ENCODE measurements at regions not wholly inside any gene's neighbourhood (a gene's known extent, or its start where the extent isn't known, plus 50 kb on each side); places are given as distances from the start of the nearest gene placed in this dataset.

DNA sequence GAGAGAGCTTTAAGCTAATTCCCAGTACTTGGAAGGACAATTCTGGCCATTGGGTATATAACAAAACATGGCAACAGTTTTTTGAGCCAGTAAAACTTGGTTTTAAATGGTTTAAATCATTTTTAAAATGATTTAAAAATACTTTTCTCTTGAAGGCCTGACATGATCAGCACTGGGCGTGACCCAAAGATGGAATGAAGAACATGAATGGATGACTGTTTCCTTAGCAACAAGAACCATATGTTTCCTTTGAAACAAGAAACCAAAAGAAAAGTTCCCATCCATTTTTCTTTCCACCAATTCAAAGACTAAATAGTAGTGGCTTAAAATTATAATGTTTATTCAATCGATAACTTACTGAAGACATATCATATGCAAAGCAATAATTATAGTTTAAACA lies 348.3 kb upstream of the FIGN start:
- no peak overlapping the region for H3K4me3 Mint-ChIP-seq

DNA sequence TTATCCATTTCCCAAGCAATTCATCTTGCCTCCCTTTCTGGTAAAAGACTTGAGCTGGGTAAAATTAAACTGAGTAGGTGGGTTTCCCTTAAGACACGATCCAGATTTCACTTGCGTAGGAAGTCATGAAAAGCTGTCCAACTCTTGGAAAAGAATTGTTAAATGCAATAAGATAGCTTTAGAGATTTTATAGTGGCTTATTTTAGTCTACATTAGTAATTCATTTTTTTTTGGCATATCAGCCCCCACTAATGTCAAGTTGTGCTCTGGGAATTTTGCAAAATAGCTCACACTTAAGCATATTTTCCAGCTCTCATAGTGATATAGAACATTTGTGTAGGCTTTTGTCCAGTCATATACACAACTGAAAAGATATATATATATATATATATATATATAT lies 344.7 kb upstream of the FIGN start:
- ATAC-seq: no peak
- no peak overlapping the region for H3K27ac Mint-ChIP-seq
- TF ChIP-seq, protein P1, sequence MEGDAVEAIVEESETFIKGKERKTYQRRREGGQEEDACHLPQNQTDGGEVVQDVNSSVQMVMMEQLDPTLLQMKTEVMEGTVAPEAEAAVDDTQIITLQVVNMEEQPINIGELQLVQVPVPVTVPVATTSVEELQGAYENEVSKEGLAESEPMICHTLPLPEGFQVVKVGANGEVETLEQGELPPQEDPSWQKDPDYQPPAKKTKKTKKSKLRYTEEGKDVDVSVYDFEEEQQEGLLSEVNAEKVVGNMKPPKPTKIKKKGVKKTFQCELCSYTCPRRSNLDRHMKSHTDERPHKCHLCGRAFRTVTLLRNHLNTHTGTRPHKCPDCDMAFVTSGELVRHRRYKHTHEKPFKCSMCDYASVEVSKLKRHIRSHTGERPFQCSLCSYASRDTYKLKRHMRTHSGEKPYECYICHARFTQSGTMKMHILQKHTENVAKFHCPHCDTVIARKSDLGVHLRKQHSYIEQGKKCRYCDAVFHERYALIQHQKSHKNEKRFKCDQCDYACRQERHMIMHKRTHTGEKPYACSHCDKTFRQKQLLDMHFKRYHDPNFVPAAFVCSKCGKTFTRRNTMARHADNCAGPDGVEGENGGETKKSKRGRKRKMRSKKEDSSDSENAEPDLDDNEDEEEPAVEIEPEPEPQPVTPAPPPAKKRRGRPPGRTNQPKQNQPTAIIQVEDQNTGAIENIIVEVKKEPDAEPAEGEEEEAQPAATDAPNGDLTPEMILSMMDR (IDR thresholded peaks at IDR 0.05): no peak
- Histone ChIP-seq H3K9me3 (ENCODE audit: control insufficient read depth, insufficient read depth, low read length) (no peaks in the 10 kb centered on the region), H3K27ac (ENCODE audit: low read length) (no peak overlapping the region), H3K27me3 (ENCODE audit: control insufficient read depth, insufficient read depth, low read length) (no peaks in the 10 kb centered on the region), H3K36me3 (ENCODE audit: control insufficient read depth, insufficient read depth, low read length) (no peaks in the 10 kb centered on the region), H3K4me1 (ENCODE audit: control insufficient read depth, insufficient read depth, low read length) (no peaks in the 10 kb centered on the region), H3K4me3 (ENCODE audit: low read length) (no peak overlapping the region)
- peaks cover 11 to 13% of the 10 kb centered on the region in 2 donors for H3K9me3 Mint-ChIP-seq
- WGBS (ENCODE audit: insufficient coverage): 83% methylated on average over 2 of the region's 2 CpGs
- no peak overlapping the region for H3K4me3 Mint-ChIP-seq
- no peak for DNase-seq
- intact Hi-C loops (cut with micrococcal nuclease): no loop called here
- no peaks in the 10 kb centered on the region for H3K4me1 Mint-ChIP-seq
- H3K36me3 Mint-ChIP-seq: no peaks in the 10 kb centered on the region
- no peaks in the 10 kb centered on the region for H3K27me3 Mint-ChIP-seq (ENCODE audit: low read depth in 2 of 2)

More for the DNA sequence above, 348.3 kb upstream of the FIGN start:
- Mint-ChIP-seq H3K27me3 (ENCODE audit: low read depth in 2 of 2) (no peaks in the 10 kb centered on the region), H3K27ac (no peak overlapping the region), H3K36me3 (no peaks in the 10 kb centered on the region), H3K4me1 (no peaks in the 10 kb centered on the region), H3K9me3 (peaks cover 10 to 13% of the 10 kb centered on the region in 2 donors)
- no peaks in the 10 kb centered on the region for H3K36me3 ChIP-seq (ENCODE audit: control insufficient read depth, insufficient read depth, low read length)
- H3K9me3 ChIP-seq (ENCODE audit: control insufficient read depth, insufficient read depth, low read length): peaks cover 4% of the 10 kb centered on the region
- DNase-seq (no peak), ATAC-seq (no peak)
- TF ChIP-seq, protein P1 (IDR thresholded peaks at IDR 0.05): no peak
- 89% methylated on average over 1 of the region's 2 CpGs for WGBS (ENCODE audit: insufficient coverage)
- no peak overlapping the region for H3K4me3 ChIP-seq (ENCODE audit: low read length)
- intact Hi-C loops (cut with micrococcal nuclease): no loop called here
- no peaks in the 10 kb centered on the region for H3K27me3 ChIP-seq (ENCODE audit: control insufficient read depth, insufficient read depth, low read length)
- H3K4me1 ChIP-seq (ENCODE audit: control insufficient read depth, insufficient read depth, low read length): no peaks in the 10 kb centered on the region
- H3K27ac ChIP-seq (ENCODE audit: low read length): no peak overlapping the region

DNA sequence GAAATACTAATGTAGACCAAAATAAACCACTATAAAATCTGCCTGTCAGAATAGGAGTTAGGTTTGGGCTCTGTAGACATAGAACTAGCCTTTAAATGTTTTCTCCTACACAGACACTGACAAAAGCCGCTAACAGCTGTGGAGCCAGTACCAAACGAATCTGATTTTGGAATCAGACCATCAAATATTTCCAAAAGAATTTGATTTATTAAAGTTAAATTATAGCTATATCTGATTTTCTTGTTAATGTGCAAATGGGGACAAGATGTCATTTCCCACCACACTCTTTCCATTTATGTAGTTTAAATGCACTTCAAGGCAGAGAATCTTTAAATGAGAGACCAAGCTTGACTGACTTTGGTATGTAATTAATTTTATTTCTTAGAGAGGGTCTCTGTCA lies 343.4 kb upstream of the FIGN start:
- H3K4me3 ChIP-seq (ENCODE audit: low read length): no peak overlapping the region
- no peaks in the 10 kb centered on the region for H3K4me1 Mint-ChIP-seq
- ATAC-seq (no peak), DNase-seq (no peak)
- no peak overlapping the region for H3K27ac Mint-ChIP-seq
- TF ChIP-seq, protein P1 (IDR thresholded peaks at IDR 0.05): no peak
- 83% methylated on average over 1 of the region's 2 CpGs for WGBS (ENCODE audit: insufficient coverage)
- no peaks in the 10 kb centered on the region for H3K36me3 ChIP-seq (ENCODE audit: control insufficient read depth, insufficient read depth, low read length)
- no peaks in the 10 kb centered on the region for H3K27me3 ChIP-seq (ENCODE audit: control insufficient read depth, insufficient read depth, low read length)
- intact Hi-C loops (cut with micrococcal nuclease): no loop called here
- no peak overlapping the region for H3K4me3 Mint-ChIP-seq
- H3K36me3 Mint-ChIP-seq: no peaks in the 10 kb centered on the region
- H3K9me3 ChIP-seq (ENCODE audit: control insufficient read depth, insufficient read depth, low read length): no peaks in the 10 kb centered on the region
- no peaks in the 10 kb centered on the region for H3K27me3 Mint-ChIP-seq (ENCODE audit: low read depth in 2 of 2)
- peaks cover 11% of the 10 kb centered on the region in 2 donors for H3K9me3 Mint-ChIP-seq
- no peaks in the 10 kb centered on the region for H3K4me1 ChIP-seq (ENCODE audit: control insufficient read depth, insufficient read depth, low read length)
- no peak overlapping the region for H3K27ac ChIP-seq (ENCODE audit: low read length)

GRCh38 chr2:164078421-164078820 lies 342.6 kb upstream of the FIGN start:
- intact Hi-C loops (cut with micrococcal nuclease): no loop called here
- 85% methylated on average over 4 of the region's 4 CpGs for WGBS (ENCODE audit: insufficient coverage)
- no peaks in the 10 kb centered on the region for H3K36me3 ChIP-seq (ENCODE audit: control insufficient read depth, insufficient read depth, low read length)
- H3K27ac ChIP-seq (ENCODE audit: low read length): no peak overlapping the region
- no peaks in the 10 kb centered on the region for H3K9me3 ChIP-seq (ENCODE audit: control insufficient read depth, insufficient read depth, low read length)
- no peak for ATAC-seq
- H3K4me3 ChIP-seq (ENCODE audit: low read length): no peak overlapping the region
- DNase-seq: no peak
- no peaks in the 10 kb centered on the region for H3K27me3 Mint-ChIP-seq (ENCODE audit: low read depth in 2 of 2)
- no peaks in the 10 kb centered on the region for H3K36me3 Mint-ChIP-seq
- no peak overlapping the region for H3K4me3 Mint-ChIP-seq
- no peaks in the 10 kb centered on the region for H3K27me3 ChIP-seq (ENCODE audit: control insufficient read depth, insufficient read depth, low read length)
- no peaks in the 10 kb centered on the region for H3K4me1 ChIP-seq (ENCODE audit: control insufficient read depth, insufficient read depth, low read length)
- no peak overlapping the region for H3K27ac Mint-ChIP-seq
- H3K9me3 Mint-ChIP-seq: peaks cover 11% of the 10 kb centered on the region in 2 donors
- H3K4me1 Mint-ChIP-seq: no peaks in the 10 kb centered on the region
- TF ChIP-seq, protein P1 (IDR thresholded peaks at IDR 0.05): no peak
